H4 (cell line): ENCODE measurements at regions not wholly inside any gene's neighbourhood (a gene's known extent, or its start where the extent isn't known, plus 50 kb on each side); places are given as distances from the start of the nearest gene placed in this dataset.
A peak's percentile ranks its signal among the peaks of the same experiment; 100 is the strongest.

ENCODE experiments used
- DNase-seq: peaks from one replicate; pipeline ENCODE4 v3.0.0-alpha.2; 2015; ENCODE audit warnings: low spot score

GRCh38 chr21:15370462-15370975 is 305.7 kb upstream of the NRIP1 start:
- DNase-seq = no peak

- no peak for DNase-seq
These were observed 309.1 kb upstream of the NRIP1 start for GRCh38 chr21:15373941-15374340.

- no peak for DNase-seq
These were observed 315.0 kb upstream of the NRIP1 start for GRCh38 chr21:15379776-15380175.

- DNase-seq = no peak
These were observed 318.8 kb upstream of the NRIP1 start for GRCh38 chr21:15383588-15383987.

GRCh38 chr21:15390049-15390448 is 325.2 kb upstream of the NRIP1 start:
- DNase-seq = no peak

GRCh38 chr21:15397258-15397657 is 332.5 kb upstream of the NRIP1 start:
- no peak for DNase-seq

- no peak for DNase-seq
These were observed 328.9 kb upstream of the USP25 start for GRCh38 chr21:15400905-15401304.

GRCh38 chr21:15401331-15401730 is 328.5 kb upstream of the USP25 start:
- no peak for DNase-seq

GRCh38 chr21:15405214-15405613 is 324.6 kb upstream of the USP25 start:
- no peak for DNase-seq

GRCh38 chr21:15406791-15407190 is 323.0 kb upstream of the USP25 start:
- no peak for DNase-seq

- no peak for DNase-seq
These were observed 322.2 kb upstream of the USP25 start for GRCh38 chr21:15407585-15407984.

GRCh38 chr21:15408089-15408488 is 321.7 kb upstream of the USP25 start:
- no peak for DNase-seq

GRCh38 chr21:15409031-15409430 is 320.8 kb upstream of the USP25 start:
- DNase-seq = no peak

- no peak for DNase-seq
These were observed 318.9 kb upstream of the USP25 start for GRCh38 chr21:15410853-15411252.

GRCh38 chr21:15414057-15414456 is 315.7 kb upstream of the USP25 start:
- DNase-seq = no peak

GRCh38 chr21:15415541-15416261 is 314.1 kb upstream of the USP25 start:
- DNase-seq = no peak

GRCh38 chr21:15421441-15421881 is 308.3 kb upstream of the USP25 start:
- DNase-seq = peak; percentile 16

GRCh38 chr21:15421947-15422346 is 307.8 kb upstream of the USP25 start:
- DNase-seq = no peak

GRCh38 chr21:15422783-15423182 is 307.0 kb upstream of the USP25 start:
- DNase-seq = peak; percentile 42

- no peak for DNase-seq
These were observed 305.9 kb upstream of the USP25 start for GRCh38 chr21:15423676-15424445.

GRCh38 chr21:15425049-15425448 is 304.7 kb upstream of the USP25 start:
- DNase-seq = no peak

GRCh38 chr21:15430023-15430422 is 299.8 kb upstream of the USP25 start:
- no peak for DNase-seq

- DNase-seq = no peak
These were observed 299.2 kb upstream of the USP25 start for GRCh38 chr21:15430577-15430976.
